ENCODE measurements at regions not wholly inside any gene's neighbourhood (a gene's known extent, or its start where the extent isn't known, plus 50 kb on each side); places are given as distances from the start of the nearest gene placed in this dataset.

GRCh38 chr13:83332751-83333150, 549.5 kb downstream of the SLITRK1 start:
- no peak for DNase-seq (ENCODE audit: low spot score)

GRCh38 chr13:83327091-83327490, 555.2 kb downstream of the SLITRK1 start:
- DNase-seq (ENCODE audit: low spot score) = no peak

- peak; percentile 1 for DNase-seq (ENCODE audit: low spot score)
These were observed 557.0 kb downstream of the SLITRK1 start for GRCh38 chr13:83325125-83325853.

- DNase-seq (ENCODE audit: low spot score) = no peak
These were observed 570.2 kb downstream of the SLITRK1 start for GRCh38 chr13:83311886-83312577.

GRCh38 chr13:83298617-83299016, 583.7 kb downstream of the SLITRK1 start:
- no peak for DNase-seq (ENCODE audit: low spot score)

- no peak for DNase-seq (ENCODE audit: low spot score)
These were observed 584.5 kb downstream of the SLITRK1 start for GRCh38 chr13:83297586-83298290.

- no peak for DNase-seq (ENCODE audit: low spot score)
These were observed 586.6 kb downstream of the SLITRK1 start for GRCh38 chr13:83295686-83296085.

GRCh38 chr13:83286737-83287136, 595.5 kb downstream of the SLITRK1 start:
- DNase-seq (ENCODE audit: low spot score) = peak; percentile 52

GRCh38 chr13:83281654-83282053, 600.6 kb downstream of the SLITRK1 start:
- no peak for DNase-seq (ENCODE audit: low spot score)

GRCh38 chr13:83274679-83275078, 607.6 kb downstream of the SLITRK1 start:
- DNase-seq (ENCODE audit: low spot score) = no peak

- DNase-seq (ENCODE audit: low spot score) = no peak
These were observed 609.5 kb downstream of the SLITRK1 start for GRCh38 chr13:83272652-83273240.

- DNase-seq (ENCODE audit: low spot score) = no peak
These were observed 610.2 kb downstream of the SLITRK1 start for GRCh38 chr13:83272076-83272475.

- no peak for DNase-seq (ENCODE audit: low spot score)
These were observed 617.0 kb downstream of the SLITRK1 start for GRCh38 chr13:83265279-83265678.

- DNase-seq (ENCODE audit: low spot score) = no peak
These were observed 633.5 kb downstream of the SLITRK1 start for GRCh38 chr13:83248751-83249150.

- no peak for DNase-seq (ENCODE audit: low spot score)
These were observed 649.6 kb downstream of the SLITRK1 start for GRCh38 chr13:83232626-83233025.

GRCh38 chr13:83229574-83230305, 652.5 kb downstream of the SLITRK1 start:
- DNase-seq (ENCODE audit: low spot score) = no peak

GRCh38 chr13:83223546-83223945, 658.7 kb downstream of the SLITRK1 start:
- DNase-seq (ENCODE audit: low spot score) = no peak

GRCh38 chr13:83221813-83222241, 660.4 kb downstream of the SLITRK1 start:
- DNase-seq (ENCODE audit: low spot score) = peak; percentile 66

GRCh38 chr13:83221256-83221655, 661.0 kb downstream of the SLITRK1 start:
- peak; percentile 2 for DNase-seq (ENCODE audit: low spot score)

- no peak for DNase-seq (ENCODE audit: low spot score)
These were observed 662.0 kb downstream of the SLITRK1 start for GRCh38 chr13:83220241-83220640.

- no peak for DNase-seq (ENCODE audit: low spot score)
These were observed 662.4 kb downstream of the SLITRK1 start for GRCh38 chr13:83219832-83220231.
